GM18511 (cell line): ENCODE measurements at regions not wholly inside any gene's neighbourhood (a gene's known extent, or its start where the extent isn't known, plus 50 kb on each side); places are given as distances from the start of the nearest gene placed in this dataset.
"Not testable (repeated sequence)": the region's sequence is repeated elsewhere in the genome, so short reads cannot be mapped to it uniquely, and the experiment has no call there.

Experiments
- ATAC-seq: cut with Tn5 transposase; IDR thresholded peaks from one replicate; pipeline ENCODE4 v1.9.1; 2021; ENCODE audit warnings: mild to moderate bottlenecking, moderate library complexity; ENCODE audit not compliant: unreplicated experiment

- ATAC-seq: not testable (repeated sequence)
Measured at GRCh38 chr6:127406722-127407121, 52.5 kb downstream of the KIAA0408 start.

GRCh38 chr6:127406122-127406521 lies 53.1 kb downstream of the KIAA0408 start:
- no peak for ATAC-seq

GRCh38 chr6:127404594-127405178 lies 54.5 kb downstream of the KIAA0408 start:
- ATAC-seq: no peak

- ATAC-seq: peak; percentile 86
Measured at GRCh38 chr6:127404133-127404532, 55.1 kb downstream of the KIAA0408 start.

- peak; percentile 91 for ATAC-seq
Measured at GRCh38 chr6:127403636-127404035, 55.6 kb downstream of the KIAA0408 start.

- ATAC-seq: no peak
Measured at GRCh38 chr6:127402890-127403617, 56.1 kb downstream of the KIAA0408 start.

GRCh38 chr6:127397729-127398630 lies 54.6 kb upstream of the ECHDC1 start:
- no peak for ATAC-seq

- not testable (repeated sequence) for ATAC-seq
Measured at GRCh38 chr6:127397171-127397597, 53.8 kb upstream of the ECHDC1 start.
